ENCODE measurements at regions not wholly inside any gene's neighbourhood (a gene's known extent, or its start where the extent isn't known, plus 50 kb on each side); places are given as distances from the start of the nearest gene placed in this dataset.

DNA sequence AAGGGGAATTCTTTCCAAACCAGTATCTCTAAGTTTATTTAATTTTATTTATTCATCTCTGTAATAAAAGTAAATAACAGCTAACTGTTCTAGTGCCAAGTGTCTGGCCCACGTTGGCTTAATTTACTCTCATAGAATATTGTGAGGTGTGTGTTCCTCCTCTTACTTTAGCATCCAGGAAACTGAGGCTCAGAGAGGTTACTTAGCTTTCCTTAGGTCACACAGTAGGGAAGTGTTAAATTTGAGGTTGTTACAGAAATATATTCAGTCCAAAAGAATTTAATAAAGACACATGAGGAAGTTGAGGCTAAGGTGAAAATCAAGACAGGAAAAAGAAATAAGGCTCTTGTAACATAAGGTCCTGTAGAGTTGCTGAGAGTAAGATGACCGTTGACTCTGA, 84.4 kb upstream of the MRPS22 start:
- Histone ChIP-seq H3K79me2 (ENCODE audit: insufficient read depth, low read length) (no peaks in the 10 kb centered on the region), H3K79me1 (ENCODE audit: insufficient read depth, low read depth, low read length, poor library complexity, severe bottlenecking) (no peaks in the 10 kb centered on the region), H3K9me3 (ENCODE audit: control insufficient read depth, low read depth, low read length) (no peaks in the 10 kb centered on the region), H3K27ac (ENCODE audit: insufficient read length, low read depth, low read length) (no peak overlapping the region), H3K14ac (ENCODE audit: insufficient read depth, low read length) (no peak overlapping the region), H3K27me3 (ENCODE audit: insufficient read depth, low read length) (no peaks in the 10 kb centered on the region), H3K56ac (ENCODE audit: insufficient read length, low read depth, low read length) (no peak overlapping the region), H3K9ac (ENCODE audit: extremely low read depth, insufficient read length, low read length) (no peak overlapping the region), H3K4me1 (ENCODE audit: insufficient read depth, low read length) (no peaks in the 10 kb centered on the region), H4K5ac (ENCODE audit: insufficient read length, low read depth, low read length) (no peak overlapping the region), H2BK15ac (ENCODE audit: low read depth, low read length) (no peak overlapping the region), H3K18ac (ENCODE audit: insufficient read length, low read depth, low read length) (no peak overlapping the region), H2BK5ac (ENCODE audit: insufficient read length, low read length) (no peak overlapping the region), H2BK120ac (ENCODE audit: low read depth, low read length, poor library complexity, severe bottlenecking) (no peak overlapping the region), H4K8ac (replicated peaks; ENCODE audit: insufficient read length, low read depth, low read length) (no peak overlapping the region), H2BK20ac (ENCODE audit: low read depth, low read length, poor library complexity, severe bottlenecking) (no peak overlapping the region), H3T11ph (ENCODE audit: low read length) (no peak overlapping the region), H2BK12ac (ENCODE audit: insufficient read length, low read depth, low read length) (no peak overlapping the region), H2AFZ (ENCODE audit: low read length) (no peak overlapping the region), H3K4me2 (ENCODE audit: insufficient read depth, insufficient read length, low read length) (no peak overlapping the region), H3K23ac (ENCODE audit: insufficient read length, low read depth, low read length) (no peak overlapping the region), H3K23me2 (ENCODE audit: insufficient read length, low read depth, low read length, poor library complexity, severe bottlenecking) (no peaks in the 10 kb centered on the region), H4K20me1 (ENCODE audit: control insufficient read depth, insufficient read depth, insufficient read length) (no peaks in the 10 kb centered on the region), H4K91ac (ENCODE audit: insufficient read length, low read depth, low read length) (no peak overlapping the region), H2AK5ac (ENCODE audit: insufficient read length, low read length) (no peak overlapping the region), H3K4ac (ENCODE audit: low read depth, low read length) (no peak overlapping the region)
- H3K27me3 Mint-ChIP-seq (ENCODE audit: low read depth): peaks cover 15% of the 10 kb centered on the region
- TF ChIP-seq, protein P1, sequence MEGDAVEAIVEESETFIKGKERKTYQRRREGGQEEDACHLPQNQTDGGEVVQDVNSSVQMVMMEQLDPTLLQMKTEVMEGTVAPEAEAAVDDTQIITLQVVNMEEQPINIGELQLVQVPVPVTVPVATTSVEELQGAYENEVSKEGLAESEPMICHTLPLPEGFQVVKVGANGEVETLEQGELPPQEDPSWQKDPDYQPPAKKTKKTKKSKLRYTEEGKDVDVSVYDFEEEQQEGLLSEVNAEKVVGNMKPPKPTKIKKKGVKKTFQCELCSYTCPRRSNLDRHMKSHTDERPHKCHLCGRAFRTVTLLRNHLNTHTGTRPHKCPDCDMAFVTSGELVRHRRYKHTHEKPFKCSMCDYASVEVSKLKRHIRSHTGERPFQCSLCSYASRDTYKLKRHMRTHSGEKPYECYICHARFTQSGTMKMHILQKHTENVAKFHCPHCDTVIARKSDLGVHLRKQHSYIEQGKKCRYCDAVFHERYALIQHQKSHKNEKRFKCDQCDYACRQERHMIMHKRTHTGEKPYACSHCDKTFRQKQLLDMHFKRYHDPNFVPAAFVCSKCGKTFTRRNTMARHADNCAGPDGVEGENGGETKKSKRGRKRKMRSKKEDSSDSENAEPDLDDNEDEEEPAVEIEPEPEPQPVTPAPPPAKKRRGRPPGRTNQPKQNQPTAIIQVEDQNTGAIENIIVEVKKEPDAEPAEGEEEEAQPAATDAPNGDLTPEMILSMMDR (conservative IDR thresholded peaks at IDR 0.05): no peak
- H3K4me1 Mint-ChIP-seq: peaks cover 2 to 8% of the 10 kb centered on the region in 2 experiments; a peak in 2 of 4 replicates
- no CpG with 5 or more reads among the region's 2 CpGs for WGBS (ENCODE audit: extremely low coverage, insufficient read length, low lambda C conversion rate)
- H3K9me3 Mint-ChIP-seq: no peaks in the 10 kb centered on the region
- DNase-seq: no peak
- H3K27ac Mint-ChIP-seq: no peak overlapping the region
- H3K36me3 Mint-ChIP-seq (ENCODE audit: insufficient read depth in 1 of 3, low read depth in 3 of 3): no peaks in the 10 kb centered on the region
- no peak overlapping the region for H3K4me3 Mint-ChIP-seq
